ENCODE measurements at regions not wholly inside any gene's neighbourhood (a gene's known extent, or its start where the extent isn't known, plus 50 kb on each side); places are given as distances from the start of the nearest gene placed in this dataset.

DNA sequence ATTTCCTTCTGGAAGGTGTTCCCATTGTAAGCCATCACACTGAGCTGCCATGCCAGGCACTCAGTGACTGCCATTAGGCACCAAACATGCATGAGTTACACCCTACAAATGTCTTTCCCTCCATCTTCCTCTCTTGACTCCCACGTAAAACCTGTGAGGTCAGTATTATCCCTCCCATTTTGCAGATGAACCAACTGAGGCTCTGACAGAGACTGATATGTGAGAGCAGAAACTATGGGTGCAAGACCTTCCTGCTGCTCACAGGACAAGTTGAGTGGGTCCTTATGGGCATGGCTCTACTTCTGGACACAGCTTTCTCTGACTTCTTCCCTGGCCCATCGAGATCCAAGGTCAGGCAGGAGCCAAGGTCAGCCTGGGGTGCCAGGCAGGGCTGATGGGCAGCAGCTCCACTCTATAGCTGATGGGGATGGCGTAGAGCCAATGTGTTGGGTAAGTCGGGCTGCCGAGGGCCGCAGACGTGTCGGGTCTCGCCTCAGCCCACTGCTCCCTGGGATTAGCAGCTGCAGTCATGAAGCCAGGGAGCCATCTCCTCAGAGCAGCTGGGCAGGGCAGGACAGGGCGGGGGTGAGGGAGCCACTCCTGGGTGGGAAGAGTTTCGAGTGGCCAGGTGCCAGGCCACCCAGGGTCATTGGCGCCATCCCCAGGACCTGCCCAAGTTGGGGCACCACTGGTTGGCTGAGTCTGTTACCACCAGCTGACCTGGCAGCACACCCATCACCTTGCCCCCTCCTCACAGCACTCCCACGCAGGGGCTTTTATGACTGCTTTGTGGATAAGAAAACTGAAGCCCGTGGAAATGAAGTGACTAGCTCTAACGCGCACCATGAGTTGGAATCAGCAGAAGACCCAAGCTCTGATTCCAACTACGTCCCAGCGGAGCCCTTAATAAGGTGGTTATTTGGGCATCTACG, 117.8 kb upstream of the ZMIZ1 start:
- TF ChIP-seq, protein P1, sequence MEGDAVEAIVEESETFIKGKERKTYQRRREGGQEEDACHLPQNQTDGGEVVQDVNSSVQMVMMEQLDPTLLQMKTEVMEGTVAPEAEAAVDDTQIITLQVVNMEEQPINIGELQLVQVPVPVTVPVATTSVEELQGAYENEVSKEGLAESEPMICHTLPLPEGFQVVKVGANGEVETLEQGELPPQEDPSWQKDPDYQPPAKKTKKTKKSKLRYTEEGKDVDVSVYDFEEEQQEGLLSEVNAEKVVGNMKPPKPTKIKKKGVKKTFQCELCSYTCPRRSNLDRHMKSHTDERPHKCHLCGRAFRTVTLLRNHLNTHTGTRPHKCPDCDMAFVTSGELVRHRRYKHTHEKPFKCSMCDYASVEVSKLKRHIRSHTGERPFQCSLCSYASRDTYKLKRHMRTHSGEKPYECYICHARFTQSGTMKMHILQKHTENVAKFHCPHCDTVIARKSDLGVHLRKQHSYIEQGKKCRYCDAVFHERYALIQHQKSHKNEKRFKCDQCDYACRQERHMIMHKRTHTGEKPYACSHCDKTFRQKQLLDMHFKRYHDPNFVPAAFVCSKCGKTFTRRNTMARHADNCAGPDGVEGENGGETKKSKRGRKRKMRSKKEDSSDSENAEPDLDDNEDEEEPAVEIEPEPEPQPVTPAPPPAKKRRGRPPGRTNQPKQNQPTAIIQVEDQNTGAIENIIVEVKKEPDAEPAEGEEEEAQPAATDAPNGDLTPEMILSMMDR (IDR thresholded peaks at IDR 0.05), result no peak
- no peak for TF ChIP-seq ZFX (IDR thresholded peaks at IDR 0.05; ENCODE audit: borderline replicate concordance)

All from 22Rv1 (cell line).